ENCODE measurements at regions not wholly inside any gene's neighbourhood (a gene's known extent, or its start where the extent isn't known, plus 50 kb on each side); places are given as distances from the start of the nearest gene placed in this dataset.

DNA sequence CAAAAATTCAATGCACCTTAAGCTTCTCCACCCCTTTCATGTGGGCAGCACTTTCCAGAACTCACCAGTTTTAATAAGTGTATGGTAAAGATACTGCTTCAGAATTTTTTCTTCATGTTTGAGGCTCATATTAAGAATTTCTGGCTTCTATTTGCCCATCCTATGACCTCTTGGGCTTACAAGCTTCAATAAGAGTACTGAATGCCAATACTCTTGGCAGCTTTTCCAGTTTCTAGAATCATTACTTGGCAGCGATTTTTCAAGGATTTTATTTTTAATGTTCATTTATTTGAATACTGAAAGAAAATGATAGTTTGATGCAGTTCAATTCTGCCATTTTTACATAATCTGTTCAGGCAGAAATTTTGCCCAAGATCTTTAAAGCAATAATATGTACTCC, 242.1 kb upstream of the KCND2 start:
- TF ChIP-seq CTCF (IDR thresholded peaks at IDR 0.05) (no peak), POLR2AphosphoS5 (IDR thresholded peaks at IDR 0.05) (no peak), POLR2A (IDR thresholded peaks at IDR 0.05) (no peak)
